ENCODE measurements at regions not wholly inside any gene's neighbourhood (a gene's known extent, or its start where the extent isn't known, plus 50 kb on each side); places are given as distances from the start of the nearest gene placed in this dataset.

- TF ChIP-seq EZH2phosphoT487 (IDR thresholded peaks at IDR 0.05; ENCODE audit: unreplicated experiment) (no peak), EZH2 (IDR thresholded peaks at IDR 0.05; ENCODE audit: low read depth, unreplicated experiment) (no peak), POLR2AphosphoS5 (IDR thresholded peaks at IDR 0.05; ENCODE audit: low read depth) (no peak)
These were observed 194.4 kb upstream of the CRY1 start for GRCh38 chr12:107287436-107288413.

All from GM23338 (cell line).